Upper lobe of left lung (tissue), 6 donors: ENCODE measurements at regions not wholly inside any gene's neighbourhood (a gene's known extent, or its start where the extent isn't known, plus 50 kb on each side); places are given as distances from the start of the nearest gene placed in this dataset.
A peak's percentile ranks its signal among the peaks of the same experiment; 100 is the strongest.

Source experiments
- ATAC-seq, 2 donors: fragments of 200-7000 bp; cut with Tn5 transposase; one replicate each; pipeline ENCODE4 v1.9.1; 2022; ENCODE audit warnings: mild to moderate bottlenecking in 2 of 2, moderate library complexity in 2 of 2; ENCODE audit not compliant: low FRiP score in 2 of 2
- DNase-seq, 2 donors: peaks; one replicate each; pipeline ENCODE4 v3.0.0-alpha.2; 2019 to 2020
- H3K27ac ChIP-seq, 4 donors: fragments of 200-600 bp; sonication (generic); one replicate each; pipeline ENCODE4 v1.5.1; 2016 to 2019
- H3K27me3 ChIP-seq, 4 donors: fragments of 200-600 bp; sonication (generic); one replicate each; pipeline ENCODE4 v1.5.1; 2017 to 2019
- H3K36me3 ChIP-seq, 4 donors: fragments of 200-600 bp; sonication (generic); one replicate each; pipeline ENCODE4 v1.5.1; 2016 to 2019
- H3K4me1 ChIP-seq, 4 donors: fragments of 200-600 bp; sonication (generic); one replicate each; pipeline ENCODE4 v1.5.1; 2018 to 2019
- H3K4me3 ChIP-seq, 4 donors: fragments of 200-600 bp; sonication (generic); one replicate each; pipeline ENCODE4 v1.5.1; 2017 to 2019; ENCODE audit warnings: mild to moderate bottlenecking in 2 of 4, moderate library complexity in 1 of 4
- H3K9me3 ChIP-seq, 4 donors: fragments of 200-600 bp; sonication (generic); one replicate each; pipeline ENCODE4 v1.5.1; 2018 to 2019
- EP300 ChIP-seq, 4 donors: sonication (generic); formaldehyde crosslinking; IDR thresholded peaks; one replicate each; pipeline ENCODE4 v1.5.1; 2017; ENCODE audit warnings: antibody characterized with exemption in 4 of 4, control low read depth in 2 of 4
- POLR2A ChIP-seq, 4 donors: fragments of 450-650 bp; IDR thresholded peaks; one replicate each; pipeline ENCODE4 v1.5.1; 2016 to 2017; ENCODE audit warnings: antibody characterized with exemption in 4 of 4, mild to moderate bottlenecking in 2 of 4
- POLR2AphosphoS5 ChIP-seq, 2 donors: sonication (generic); formaldehyde crosslinking; IDR thresholded peaks; one replicate each; pipeline ENCODE4 v1.5.1; 2017; ENCODE audit warnings: antibody characterized with exemption in 2 of 2
- WGBS, 2 donors: methylation state at CpG; one replicate each; pipeline ENCODE4 v1.1.5; 2017 to 2018; 5-methylcytosine and 5-hydroxymethylcytosine counted together
- TF ChIP-seq, protein P1 (sequence below), 6 experiments: fragments of 450-650 bp in 4 of 6; fragments of 200-600 bp in 2 of 6; sonication (generic) in 2 of 6; IDR thresholded peaks; one replicate each; pipeline ENCODE4 v1.5.1; 2016 to 2019; ENCODE audit warnings: antibody characterized with exemption in 6 of 6
- donor health status: DM: no; HTN: no; CAD: no; lungs with moderate emphysema.
- donor health status: DM: no; HTN: yes; CAD: no; lungs with severe emphysema.

DNA sequence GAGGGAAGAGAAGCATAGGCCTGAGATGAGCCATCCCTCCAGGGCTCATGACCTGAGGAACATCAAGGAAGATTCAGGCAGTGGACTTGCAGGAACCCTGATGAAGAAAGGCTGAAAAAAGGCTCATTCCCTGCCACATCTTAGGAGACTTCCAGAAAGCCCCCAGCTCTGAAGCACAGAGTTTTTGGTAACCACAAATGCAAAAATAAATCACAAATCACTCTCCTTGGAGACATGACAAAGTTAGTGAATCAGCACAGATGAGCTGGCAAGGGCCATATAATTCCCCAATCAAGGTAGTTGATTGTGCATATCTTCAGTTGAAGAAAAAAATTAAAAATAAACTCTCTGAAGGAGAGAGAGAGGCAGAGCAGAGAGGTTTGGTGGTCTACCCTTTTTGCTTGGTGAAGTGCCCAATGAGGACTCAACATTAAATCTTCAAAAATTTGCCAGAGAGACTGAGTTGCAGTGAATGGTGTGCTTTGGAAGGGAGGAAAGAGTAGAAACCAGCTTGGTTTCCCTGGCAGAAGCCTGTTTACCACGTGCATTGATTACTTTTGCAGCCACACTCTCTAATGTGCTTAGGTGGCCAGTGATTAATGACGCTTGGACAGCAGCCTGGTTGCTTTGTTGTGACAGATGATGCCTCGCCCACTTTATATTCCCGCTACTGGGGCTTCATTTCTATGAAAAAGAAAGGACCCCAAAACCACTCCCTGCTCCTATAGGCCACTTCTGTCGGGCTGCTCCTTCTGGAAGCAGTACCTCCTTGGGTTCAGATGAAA, 257.4 kb upstream of the SLC14A2 start:
- 65 to 69% methylated on average over 5 of the region's 5 CpGs for WGBS, 2 donors
- ATAC-seq (no peak), DNase-seq (no peak)
- Histone ChIP-seq H3K27me3 (no peaks in the 10 kb centered on the region), H3K27ac (no peak overlapping the region), H3K36me3 (no peaks in the 10 kb centered on the region), H3K4me1 (no peaks in the 10 kb centered on the region), H3K4me3 (no peak overlapping the region), H3K9me3 (no peaks in the 10 kb centered on the region)
- no peak for TF ChIP-seq POLR2AphosphoS5 (IDR thresholded peaks at IDR 0.05)
- TF ChIP-seq, protein P1, sequence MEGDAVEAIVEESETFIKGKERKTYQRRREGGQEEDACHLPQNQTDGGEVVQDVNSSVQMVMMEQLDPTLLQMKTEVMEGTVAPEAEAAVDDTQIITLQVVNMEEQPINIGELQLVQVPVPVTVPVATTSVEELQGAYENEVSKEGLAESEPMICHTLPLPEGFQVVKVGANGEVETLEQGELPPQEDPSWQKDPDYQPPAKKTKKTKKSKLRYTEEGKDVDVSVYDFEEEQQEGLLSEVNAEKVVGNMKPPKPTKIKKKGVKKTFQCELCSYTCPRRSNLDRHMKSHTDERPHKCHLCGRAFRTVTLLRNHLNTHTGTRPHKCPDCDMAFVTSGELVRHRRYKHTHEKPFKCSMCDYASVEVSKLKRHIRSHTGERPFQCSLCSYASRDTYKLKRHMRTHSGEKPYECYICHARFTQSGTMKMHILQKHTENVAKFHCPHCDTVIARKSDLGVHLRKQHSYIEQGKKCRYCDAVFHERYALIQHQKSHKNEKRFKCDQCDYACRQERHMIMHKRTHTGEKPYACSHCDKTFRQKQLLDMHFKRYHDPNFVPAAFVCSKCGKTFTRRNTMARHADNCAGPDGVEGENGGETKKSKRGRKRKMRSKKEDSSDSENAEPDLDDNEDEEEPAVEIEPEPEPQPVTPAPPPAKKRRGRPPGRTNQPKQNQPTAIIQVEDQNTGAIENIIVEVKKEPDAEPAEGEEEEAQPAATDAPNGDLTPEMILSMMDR (IDR thresholded peaks at IDR 0.05), result no peak
- TF ChIP-seq EP300 (IDR thresholded peaks at IDR 0.05), result no peak
- no peak for TF ChIP-seq POLR2A (IDR thresholded peaks at IDR 0.05)

DNA sequence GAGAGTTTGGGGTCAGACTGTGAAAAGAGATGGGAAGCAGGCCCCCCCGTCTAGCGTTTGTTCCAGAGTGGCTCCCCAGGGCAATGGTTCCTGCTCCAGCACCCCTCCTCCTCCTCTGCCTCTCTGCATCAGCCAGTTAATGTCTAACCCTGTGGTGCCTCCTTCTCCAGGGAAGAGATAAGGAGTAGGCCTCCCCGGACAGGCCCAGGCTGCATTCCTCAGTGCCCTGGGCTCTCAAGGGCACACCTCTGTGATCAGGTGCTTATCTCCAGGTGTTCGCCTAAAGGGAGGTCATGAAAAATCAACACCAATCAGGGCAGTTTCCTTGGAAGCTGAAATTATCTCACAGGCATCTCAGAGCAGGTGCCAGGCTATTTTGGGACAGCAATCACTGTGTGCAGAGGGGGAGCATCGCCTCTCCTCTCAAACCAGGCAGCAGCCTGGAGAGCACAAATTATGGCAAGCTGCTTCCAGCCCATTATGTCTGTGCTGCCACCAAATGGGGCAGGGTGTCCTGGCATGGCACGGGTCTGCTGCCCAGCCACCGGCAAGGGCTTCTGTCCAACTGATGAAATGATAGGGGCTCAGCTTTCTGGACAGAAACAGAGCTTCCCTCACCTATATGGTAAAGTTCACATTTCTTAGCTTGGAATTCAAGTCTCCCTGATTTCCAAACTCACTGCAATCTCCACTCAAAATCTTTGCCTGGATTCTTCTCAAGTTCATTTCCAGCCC, 255.8 kb upstream of the SLC14A2 start:
- TF ChIP-seq POLR2A (IDR thresholded peaks at IDR 0.05), result no peak
- TF ChIP-seq EP300 (IDR thresholded peaks at IDR 0.05), result no peak
- TF ChIP-seq, protein P1 (IDR thresholded peaks at IDR 0.05), result no peak
- no peak for TF ChIP-seq POLR2AphosphoS5 (IDR thresholded peaks at IDR 0.05)
- Histone ChIP-seq H3K9me3 (no peaks in the 10 kb centered on the region), H3K4me1 (no peaks in the 10 kb centered on the region), H3K27ac (no peak overlapping the region), H3K27me3 (no peaks in the 10 kb centered on the region), H3K4me3 (no peak overlapping the region), H3K36me3 (no peaks in the 10 kb centered on the region)
- 65 to 67% methylated on average over 5 to 7 of the region's 7 CpGs for WGBS, 2 donors
- ATAC-seq (peak; percentile 27 to 66), DNase-seq (peak; percentile 16 to 22)

DNA sequence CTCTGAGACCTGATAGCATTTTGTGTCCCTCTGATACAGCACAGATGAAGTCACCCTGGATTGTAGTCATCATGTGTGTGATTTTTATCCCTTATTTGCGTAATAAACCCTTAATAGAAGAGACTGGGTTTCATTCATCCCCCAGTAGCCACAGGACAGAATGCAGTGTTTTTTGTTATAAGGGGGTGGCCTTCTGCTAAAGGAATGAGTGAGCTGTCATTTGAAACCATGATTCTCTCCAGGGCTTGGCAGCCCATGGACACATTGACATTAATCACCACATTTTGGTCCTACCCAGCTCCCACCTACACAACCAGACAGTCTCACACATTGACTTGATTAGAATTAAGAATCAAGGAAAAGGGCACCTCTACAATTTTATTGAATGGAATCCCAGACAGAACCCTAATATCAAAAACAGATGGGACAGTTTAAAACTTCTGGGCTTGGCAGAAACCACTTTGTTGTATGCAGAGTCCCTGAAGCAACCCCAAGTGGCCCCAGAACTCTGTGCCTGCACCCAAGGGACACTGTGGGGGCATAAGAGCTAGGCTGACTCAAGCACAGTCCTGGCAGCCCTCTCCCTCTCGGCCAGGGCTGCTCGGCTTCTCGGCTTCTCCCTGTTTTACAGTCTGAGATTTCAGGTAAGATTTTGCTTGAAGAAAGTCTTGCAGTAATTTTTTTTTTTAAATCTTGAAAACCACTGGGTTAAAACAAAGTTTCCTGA, 254.0 kb upstream of the SLC14A2 start:
- DNase-seq (peak in 1 of 2 donors; percentile 1), ATAC-seq (peak in 1 of 2 donors; percentile 46)
- no peaks in the 10 kb centered on the region for H3K9me3 ChIP-seq
- no peak overlapping the region for H3K27ac ChIP-seq
- H3K27me3 ChIP-seq, result no peaks in the 10 kb centered on the region
- no peaks in the 10 kb centered on the region for H3K36me3 ChIP-seq
- no peak for TF ChIP-seq POLR2A (IDR thresholded peaks at IDR 0.05)
- TF ChIP-seq POLR2AphosphoS5 (IDR thresholded peaks at IDR 0.05), result no peak
- no peak for TF ChIP-seq EP300 (IDR thresholded peaks at IDR 0.05)
- TF ChIP-seq, protein P1 (IDR thresholded peaks at IDR 0.05), result no peak
- no peak overlapping the region for H3K4me3 ChIP-seq
- 87 to 92% methylated on average over 4 of the region's 4 CpGs for WGBS, 2 donors
- no peaks in the 10 kb centered on the region for H3K4me1 ChIP-seq

DNA sequence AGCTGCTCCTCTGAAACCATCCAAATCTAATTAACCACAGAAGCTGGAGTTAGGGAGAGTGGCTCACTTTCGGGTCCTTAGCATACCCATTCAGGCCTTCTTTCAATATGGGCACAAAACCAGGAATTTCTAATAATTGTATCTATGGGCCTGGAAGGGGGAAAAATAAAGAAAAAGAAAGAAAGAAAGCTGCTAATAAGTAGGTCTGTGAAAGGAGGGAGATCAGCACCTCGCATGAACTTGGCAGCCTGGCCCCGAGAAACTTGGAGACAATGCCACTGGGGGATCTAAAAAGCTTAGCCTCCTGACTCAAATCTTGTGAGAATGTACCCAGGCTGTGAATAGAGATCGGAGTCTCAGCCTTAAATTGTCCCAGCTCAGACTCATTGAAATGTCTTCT, 252.1 kb upstream of the SLC14A2 start:
- WGBS, 2 donors, result 91 to 92% methylated on average over 4 of the region's 4 CpGs
- DNase-seq (no peak), ATAC-seq (no peak)
- H3K27ac ChIP-seq, result no peak overlapping the region
- TF ChIP-seq POLR2AphosphoS5 (IDR thresholded peaks at IDR 0.05) (no peak), POLR2A (IDR thresholded peaks at IDR 0.05) (no peak), EP300 (IDR thresholded peaks at IDR 0.05) (no peak)
- TF ChIP-seq, protein P1 (IDR thresholded peaks at IDR 0.05), result no peak
- no peaks in the 10 kb centered on the region for H3K36me3 ChIP-seq
- H3K9me3 ChIP-seq, result no peaks in the 10 kb centered on the region
- H3K4me1 ChIP-seq, result no peaks in the 10 kb centered on the region
- no peaks in the 10 kb centered on the region for H3K27me3 ChIP-seq
- no peak overlapping the region for H3K4me3 ChIP-seq
